ENCODE measurements at regions not wholly inside any gene's neighbourhood (a gene's known extent, or its start where the extent isn't known, plus 50 kb on each side); places are given as distances from the start of the nearest gene placed in this dataset.
"Not testable (repeated sequence)": the region's sequence is repeated elsewhere in the genome, so short reads cannot be mapped to it uniquely, and the experiment has no call there.

- not testable (repeated sequence) for DNase-seq (ENCODE audit: low spot score)
Observed at GRCh38 chr6:28623242-28623641, 97.6 kb downstream of the GPX5 start.

DNA sequence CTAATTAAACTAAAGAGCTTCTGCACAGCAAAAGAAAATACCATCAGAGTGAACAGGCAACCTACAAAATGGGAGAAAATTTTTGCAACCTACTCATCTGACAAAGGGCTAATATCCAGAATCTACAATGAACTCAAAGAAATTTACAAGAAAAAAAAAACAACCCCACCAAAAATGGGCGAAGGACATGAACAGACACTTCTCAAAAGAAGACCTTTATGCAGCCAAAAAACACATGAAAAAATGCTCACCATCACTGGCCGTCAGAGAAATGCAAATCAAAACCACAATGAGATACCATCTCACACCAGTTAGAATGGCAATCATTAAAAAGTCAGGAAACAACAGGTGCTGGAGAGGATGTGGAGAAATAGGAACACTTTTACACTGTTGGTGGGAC, 100.7 kb downstream of the GPX5 start:
- not testable (repeated sequence) for DNase-seq (ENCODE audit: low spot score)

DNA sequence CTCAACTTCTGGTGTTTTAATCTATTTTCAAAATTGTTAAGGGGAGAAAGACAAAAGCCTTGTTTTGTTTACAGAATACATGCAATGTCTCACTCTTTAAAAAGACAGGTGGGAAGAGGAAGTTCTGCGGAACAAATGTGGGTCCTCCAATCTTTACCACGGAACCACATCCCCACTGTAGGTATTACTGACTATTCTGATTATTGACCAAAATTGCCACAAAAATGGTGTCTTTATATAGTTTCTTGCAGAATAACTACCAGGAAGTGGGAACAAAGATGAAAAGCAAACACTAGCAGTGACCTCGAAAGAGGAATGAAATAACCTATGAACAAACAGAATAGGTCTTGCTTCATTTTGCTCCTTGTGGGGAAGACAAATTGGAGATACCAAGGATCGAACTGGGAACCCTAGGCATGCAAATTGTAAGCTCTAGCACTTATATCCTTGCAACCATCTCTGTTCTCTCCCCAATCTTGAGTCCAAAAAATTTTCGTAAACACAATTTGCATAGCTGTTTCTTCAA, 106.7 kb downstream of the GPX5 start:
- no peak for DNase-seq (ENCODE audit: low spot score)

GRCh38 chr6:28633445-28634215, 107.9 kb downstream of the GPX5 start:
- no peak for DNase-seq (ENCODE audit: low spot score)

DNA sequence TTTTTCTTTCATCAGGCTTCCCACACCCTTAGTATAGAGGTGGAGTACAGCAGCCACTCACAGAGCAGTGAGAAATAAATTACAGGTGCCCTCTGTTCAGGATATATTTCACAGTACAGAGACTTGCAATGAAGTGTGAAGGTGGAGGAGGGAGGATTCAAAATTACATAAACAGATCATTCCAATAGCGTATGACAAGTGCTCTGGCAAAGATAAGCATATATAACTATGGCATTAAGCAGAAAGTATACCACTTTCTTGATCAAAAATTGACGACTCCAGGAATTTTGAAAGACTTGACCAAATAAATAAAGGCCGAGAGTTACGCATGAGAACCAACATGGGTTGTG, 108.7 kb downstream of the GPX5 start:
- no peak for DNase-seq (ENCODE audit: low spot score)

GRCh38 chr6:28634761-28635546, 109.3 kb downstream of the GPX5 start:
- DNase-seq (ENCODE audit: low spot score) = peak; percentile 74

DNA sequence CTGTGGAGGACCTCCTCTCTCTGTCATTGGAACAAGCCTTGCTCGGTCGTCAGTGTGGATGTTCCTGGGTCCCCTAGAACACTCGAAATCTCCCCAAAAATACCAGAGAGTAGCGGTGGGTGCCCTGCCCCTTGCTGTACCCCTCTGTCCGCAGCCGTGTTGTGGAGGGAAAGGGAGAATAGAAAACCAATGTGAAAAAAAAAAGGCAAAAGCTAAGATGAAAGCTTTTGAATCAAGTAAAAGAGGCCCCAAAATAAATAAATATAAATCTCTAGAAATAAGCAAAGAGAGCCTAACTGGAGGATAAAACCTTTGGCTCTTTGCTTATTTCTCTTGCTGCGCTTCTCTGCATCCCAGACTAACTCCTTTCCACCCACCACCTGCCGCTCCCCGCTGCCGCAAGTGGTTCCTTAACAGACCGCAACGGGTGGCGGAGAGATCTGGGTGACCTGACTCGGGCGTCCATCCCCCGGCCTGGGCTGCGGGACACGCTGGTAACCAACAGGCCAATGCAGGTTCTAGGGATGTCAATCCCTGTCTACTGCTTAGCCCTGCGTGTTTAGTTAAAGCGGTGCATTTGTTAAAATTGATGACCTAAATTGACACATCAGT, 110.0 kb downstream of the GPX5 start:
- DNase-seq (ENCODE audit: low spot score) = no peak

DNA sequence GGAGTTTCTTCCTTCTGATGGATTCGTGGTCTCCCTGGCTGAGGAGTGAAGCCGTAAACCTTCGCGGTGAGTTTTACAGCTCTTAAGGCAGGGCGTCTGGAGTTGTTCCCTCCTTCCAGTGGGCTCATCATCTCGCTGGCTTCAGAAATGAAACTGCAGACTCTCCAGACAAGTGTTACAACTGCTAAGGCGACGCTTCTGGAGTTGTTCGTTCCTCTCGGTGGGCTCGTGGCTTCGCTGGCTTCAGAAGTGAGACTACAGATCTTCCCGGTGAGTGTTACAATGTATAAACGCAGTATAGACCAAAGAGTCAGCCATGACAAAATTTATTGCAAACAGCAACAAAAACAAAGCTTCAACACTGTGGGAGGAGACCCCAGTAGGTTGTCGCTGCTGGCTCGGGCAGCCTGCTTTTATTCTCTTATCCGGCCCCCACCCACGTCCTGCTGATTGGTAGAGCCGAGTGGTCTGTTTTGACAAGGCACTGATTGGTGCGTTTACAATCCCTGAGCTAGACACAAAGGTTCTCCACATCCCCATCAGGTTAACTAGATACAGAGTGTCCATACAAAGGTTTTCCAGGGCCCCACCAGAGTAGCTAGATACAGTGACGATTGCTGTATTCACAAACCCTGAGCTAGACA, 113.2 kb downstream of the GPX5 start:
- no peak for DNase-seq (ENCODE audit: low spot score)

DNA sequence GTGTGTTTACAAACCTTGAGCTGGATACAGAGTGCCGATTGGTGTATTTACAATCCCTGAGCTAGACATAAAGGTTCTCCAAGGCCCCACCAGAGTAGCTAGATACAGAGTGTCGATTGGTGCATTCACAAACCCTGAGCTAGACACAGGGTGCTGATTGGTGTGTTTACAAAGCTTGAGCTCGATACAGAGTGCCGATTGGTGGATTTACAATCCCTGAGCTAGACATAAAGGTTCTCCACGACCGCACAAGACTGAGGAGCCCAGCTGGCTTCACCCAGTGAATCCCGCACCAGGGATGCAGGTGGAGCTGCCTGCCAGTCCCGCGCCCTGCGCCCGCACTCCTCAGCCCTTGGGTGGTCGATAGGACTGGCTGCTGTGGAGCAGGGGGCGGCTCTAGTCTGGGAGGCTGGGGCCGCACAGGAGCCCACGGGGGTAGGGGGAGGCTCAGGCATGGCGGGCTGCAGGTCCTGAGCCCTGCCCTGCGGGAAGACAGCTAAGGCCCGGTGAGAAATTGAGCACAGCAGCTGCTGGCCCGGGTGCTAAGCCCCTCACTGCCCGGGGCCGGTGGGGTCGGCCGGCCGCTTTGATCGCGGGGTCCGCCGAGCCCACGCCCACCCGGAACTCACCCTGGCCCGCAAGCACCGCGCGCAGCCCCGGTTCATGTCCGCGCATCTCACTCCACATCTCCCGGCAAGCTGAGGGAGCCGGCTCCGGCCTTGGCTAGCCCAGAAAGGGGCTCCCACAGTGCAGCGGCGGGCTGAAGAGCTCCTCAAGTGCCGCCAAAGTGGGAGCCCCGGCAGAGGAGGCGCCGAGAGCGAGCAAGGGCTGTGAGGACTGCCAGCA, 114.0 kb downstream of the GPX5 start:
- DNase-seq (ENCODE audit: low spot score) = not testable (repeated sequence)

DNA sequence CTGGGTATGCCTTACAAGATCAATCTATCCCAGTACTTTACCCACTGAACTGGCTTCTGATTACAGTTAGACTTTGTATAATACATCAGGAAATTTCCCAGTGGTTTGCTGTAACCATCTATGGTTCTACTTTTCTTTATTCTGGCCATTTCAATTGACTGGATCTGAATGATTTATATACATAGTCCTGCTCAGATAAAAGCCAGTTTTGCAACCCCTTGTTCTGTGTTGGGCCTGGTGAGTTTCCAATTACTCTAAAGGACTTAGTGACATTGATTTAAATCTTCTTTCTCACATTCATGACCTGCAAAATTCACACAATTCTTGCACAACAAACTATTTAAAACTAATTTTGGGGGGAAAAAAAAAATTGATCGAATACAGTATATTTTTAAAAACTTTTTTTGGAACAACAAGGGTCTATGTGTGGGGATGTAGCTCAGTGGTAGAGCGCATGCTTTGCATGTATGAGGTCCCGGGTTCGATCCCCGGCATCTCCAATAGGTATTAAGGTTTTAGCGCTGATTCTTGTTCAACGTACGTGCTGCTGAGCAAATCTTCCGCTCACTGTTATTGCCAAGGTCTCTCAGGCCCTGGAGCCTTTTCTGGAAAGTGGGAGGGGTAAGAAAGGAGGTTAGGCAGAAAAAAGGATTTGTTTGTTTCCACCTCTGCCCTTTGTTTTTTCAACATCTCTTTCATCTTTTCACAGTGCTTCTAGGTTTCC, 117.5 kb downstream of the GPX5 start:
- peak; percentile 69 for DNase-seq (ENCODE audit: low spot score)

GRCh38 chr6:28646650-28647049, 121.0 kb downstream of the GPX5 start:
- no peak for DNase-seq (ENCODE audit: low spot score)

DNA sequence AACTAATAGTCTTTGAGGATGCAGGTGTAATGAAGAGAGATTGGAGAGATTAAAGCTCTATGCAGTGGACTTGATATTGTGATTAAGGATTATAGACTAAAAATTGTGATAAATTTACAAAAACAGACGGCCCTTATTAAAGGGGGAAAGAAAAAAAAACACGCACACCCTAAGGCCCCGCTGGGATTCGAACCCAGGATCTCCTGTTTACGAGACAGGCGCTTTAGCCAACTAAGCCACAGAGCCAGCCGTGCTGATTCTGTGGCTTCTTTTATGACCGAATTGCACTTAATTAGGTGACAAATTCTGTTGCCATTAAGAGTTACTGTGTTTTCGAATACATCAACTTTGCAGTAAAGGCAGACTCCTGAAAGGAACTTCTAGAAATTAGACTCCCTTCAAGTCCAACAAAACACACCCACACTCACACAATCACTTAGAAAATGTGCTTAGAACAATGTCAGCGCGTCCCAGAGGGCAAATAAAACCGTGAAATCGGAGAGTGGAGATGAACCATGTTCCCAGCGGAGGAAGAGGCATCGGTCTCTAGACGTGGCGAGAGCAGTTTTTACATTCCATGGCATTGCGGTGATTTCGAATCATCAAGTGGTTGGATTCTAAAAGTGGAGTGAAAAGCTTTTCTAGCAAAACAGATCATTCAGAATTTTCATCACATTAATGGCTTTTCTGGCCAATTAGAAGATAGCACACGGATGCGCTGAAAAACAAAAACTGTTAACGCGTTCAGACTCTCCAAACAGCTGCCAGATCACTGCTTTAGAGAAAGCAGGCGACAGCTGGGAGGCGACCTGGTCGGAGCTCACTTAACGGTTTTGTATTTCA, 122.6 kb downstream of the GPX5 start:
- peak; percentile 79 for DNase-seq (ENCODE audit: low spot score)

GRCh38 chr6:28648878-28649375, 123.2 kb downstream of the GPX5 start:
- DNase-seq (ENCODE audit: low spot score) = no peak

GRCh38 chr6:28651161-28651560, 125.5 kb downstream of the GPX5 start:
- DNase-seq (ENCODE audit: low spot score) = no peak

DNA sequence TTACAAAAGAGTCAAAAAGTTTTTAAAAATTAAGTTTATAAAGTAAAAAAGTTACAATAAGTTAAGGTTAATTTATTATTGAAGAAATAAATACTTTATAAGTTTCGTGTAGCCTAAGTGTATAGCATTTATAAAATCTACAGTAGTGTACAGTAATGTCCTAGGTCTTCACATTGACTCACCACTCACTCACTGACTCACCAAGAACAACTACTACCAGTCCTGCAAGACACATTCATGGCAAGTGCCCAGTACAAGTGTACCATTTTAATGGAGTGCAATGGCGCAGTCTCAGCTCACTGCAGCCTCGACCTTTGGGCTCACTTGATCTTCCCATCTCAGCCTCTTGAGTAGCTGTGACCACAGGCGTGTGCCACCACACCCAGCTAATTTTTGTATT, 128.2 kb downstream of the GPX5 start:
- no peak for DNase-seq (ENCODE audit: low spot score)

- DNase-seq (ENCODE audit: low spot score) = no peak
Observed at GRCh38 chr6:28655164-28655563, 129.5 kb downstream of the GPX5 start.

GRCh38 chr6:28656715-28657114, 131.0 kb downstream of the GPX5 start:
- DNase-seq (ENCODE audit: low spot score) = no peak

DNA sequence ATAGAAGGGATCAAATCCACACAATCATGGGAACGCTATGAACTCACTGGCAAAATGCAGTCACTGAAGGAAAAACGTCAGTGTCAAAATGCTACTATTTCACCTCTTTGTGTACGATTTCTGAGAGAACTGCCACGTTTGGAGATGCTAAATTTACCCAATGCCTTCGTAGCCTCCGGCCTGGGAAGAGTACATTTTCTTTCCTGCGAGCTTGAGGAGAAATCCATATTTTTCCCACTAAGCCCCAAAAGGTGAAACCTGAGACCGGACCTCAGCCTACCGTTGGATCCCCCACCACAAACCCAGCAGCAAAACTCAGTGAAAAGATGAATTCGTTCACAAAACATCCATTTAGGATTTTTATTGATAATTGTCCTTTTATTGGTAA, 131.7 kb downstream of the GPX5 start:
- no peak for DNase-seq (ENCODE audit: low spot score)

DNA sequence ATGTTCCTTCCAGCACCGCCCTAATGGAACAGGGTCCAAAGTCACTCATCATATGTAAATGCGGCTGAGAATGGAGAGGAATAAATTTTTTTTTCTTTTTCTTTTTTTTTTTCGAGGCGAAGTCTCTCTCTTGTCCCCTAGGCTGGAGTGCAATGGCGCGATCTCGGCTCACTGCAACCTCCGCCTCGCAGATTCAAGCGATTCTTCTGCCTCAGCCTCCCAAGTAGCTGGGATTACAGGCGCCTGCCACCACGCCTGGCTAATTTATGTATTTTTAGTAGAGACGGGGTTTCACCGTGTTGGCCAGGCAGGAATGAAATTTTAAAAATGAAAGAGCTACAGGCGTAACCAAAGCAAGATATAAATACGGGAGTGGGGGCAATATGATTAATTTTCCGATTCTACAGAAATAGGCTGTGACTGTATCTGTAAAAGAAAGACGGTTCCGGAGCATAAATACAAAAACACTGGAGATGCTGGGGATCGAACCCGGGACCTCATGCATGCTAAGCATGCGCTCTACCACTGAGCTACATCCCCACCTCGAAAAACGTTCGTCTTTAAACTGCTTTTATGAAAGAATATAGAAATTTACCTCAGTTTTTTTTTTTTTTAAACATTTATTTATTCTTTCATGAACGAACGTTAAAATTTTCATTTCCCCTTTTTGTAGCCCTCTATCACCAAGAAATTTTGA, 132.2 kb downstream of the GPX5 start:
- DNase-seq (ENCODE audit: low spot score) = peak; percentile 78
